Prostate gland (tissue), 2 donors: ENCODE measurements at regions not wholly inside any gene's neighbourhood (a gene's known extent, or its start where the extent isn't known, plus 50 kb on each side); places are given as distances from the start of the nearest gene placed in this dataset.

Source experiments
- POLR2A ChIP-seq: fragments of 450-650 bp; IDR thresholded peaks from one replicate; pipeline ENCODE4 v1.6.1; 2016; ENCODE audit warnings: antibody characterized with exemption, mild to moderate bottlenecking
- POLR2AphosphoS5 ChIP-seq: sonication (generic); formaldehyde crosslinking; IDR thresholded peaks from one replicate; pipeline ENCODE4 v1.6.1; 2017; ENCODE audit warnings: antibody characterized with exemption
- TF ChIP-seq, protein P1 (sequence below), 4 experiments: fragments of 200-600 bp in 2 of 4; fragments of 450-650 bp in 2 of 4; sonication (generic) in 2 of 4; IDR thresholded peaks; 1 replicate in 3 of 4; 2 replicates in 1 of 4; pipeline ENCODE4 v1.5.1; 2016 to 2019; ENCODE audit warnings: antibody characterized with exemption in 4 of 4, mild to moderate bottlenecking in 2 of 4, moderate library complexity in 2 of 4

DNA sequence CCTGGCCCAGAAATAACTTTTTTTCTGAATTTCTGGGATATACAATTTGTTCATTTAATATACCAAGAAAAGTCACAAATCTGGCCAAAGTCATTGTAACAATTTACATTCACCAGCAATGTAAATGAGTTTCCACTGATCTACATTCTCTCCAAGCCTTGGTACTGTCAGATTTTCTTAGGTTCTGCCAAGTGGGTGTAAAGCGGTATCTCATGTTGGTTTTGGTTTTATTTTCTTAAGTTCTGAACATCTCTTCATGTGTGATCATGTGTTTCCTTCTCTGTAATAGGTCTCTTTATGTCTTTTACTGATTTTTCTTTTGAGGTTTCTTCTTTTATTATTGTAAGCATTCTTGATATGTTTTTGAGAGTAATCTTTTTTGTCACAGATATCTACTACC lies 235.6 kb upstream of the COL8A1 start:
- TF ChIP-seq, protein P1, sequence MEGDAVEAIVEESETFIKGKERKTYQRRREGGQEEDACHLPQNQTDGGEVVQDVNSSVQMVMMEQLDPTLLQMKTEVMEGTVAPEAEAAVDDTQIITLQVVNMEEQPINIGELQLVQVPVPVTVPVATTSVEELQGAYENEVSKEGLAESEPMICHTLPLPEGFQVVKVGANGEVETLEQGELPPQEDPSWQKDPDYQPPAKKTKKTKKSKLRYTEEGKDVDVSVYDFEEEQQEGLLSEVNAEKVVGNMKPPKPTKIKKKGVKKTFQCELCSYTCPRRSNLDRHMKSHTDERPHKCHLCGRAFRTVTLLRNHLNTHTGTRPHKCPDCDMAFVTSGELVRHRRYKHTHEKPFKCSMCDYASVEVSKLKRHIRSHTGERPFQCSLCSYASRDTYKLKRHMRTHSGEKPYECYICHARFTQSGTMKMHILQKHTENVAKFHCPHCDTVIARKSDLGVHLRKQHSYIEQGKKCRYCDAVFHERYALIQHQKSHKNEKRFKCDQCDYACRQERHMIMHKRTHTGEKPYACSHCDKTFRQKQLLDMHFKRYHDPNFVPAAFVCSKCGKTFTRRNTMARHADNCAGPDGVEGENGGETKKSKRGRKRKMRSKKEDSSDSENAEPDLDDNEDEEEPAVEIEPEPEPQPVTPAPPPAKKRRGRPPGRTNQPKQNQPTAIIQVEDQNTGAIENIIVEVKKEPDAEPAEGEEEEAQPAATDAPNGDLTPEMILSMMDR (IDR thresholded peaks at IDR 0.05) = no peak
- TF ChIP-seq POLR2AphosphoS5 (no peak), POLR2A (no peak)
